Lung microvascular endothelial cell (primary cell): ENCODE measurements at regions not wholly inside any gene's neighbourhood (a gene's known extent, or its start where the extent isn't known, plus 50 kb on each side); places are given as distances from the start of the nearest gene placed in this dataset.
"Not testable (repeated sequence)": the region's sequence is repeated elsewhere in the genome, so short reads cannot be mapped to it uniquely, and the experiment has no call there.

Source experiments
- DNase-seq, 2 donors: peaks; one replicate each; pipeline versions ENCODE4 v3.0.0 to v3.0.0-alpha.2; 2010; ENCODE audit warnings: low read depth in 2 of 2

DNA sequence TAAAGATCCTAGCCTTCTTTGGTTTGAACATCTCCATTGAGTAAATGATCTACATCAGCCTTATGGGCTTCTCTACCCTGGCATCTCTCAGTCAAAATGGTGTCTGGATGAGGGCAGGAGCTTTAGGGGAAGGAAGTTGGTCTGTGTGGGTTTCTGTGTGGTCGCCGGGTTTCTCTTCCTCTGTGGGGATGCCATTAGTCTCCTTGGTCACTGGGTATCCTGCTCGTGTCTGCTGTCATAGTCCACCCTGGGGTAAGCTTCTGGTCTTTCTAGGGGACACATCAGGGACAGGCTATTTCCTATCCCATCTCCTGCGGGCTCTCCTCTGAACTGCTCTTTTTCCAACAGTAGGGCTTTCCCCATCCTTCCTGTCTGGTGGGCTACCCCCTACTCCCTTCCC is 150.3 kb upstream of the NPY start:
- no peak for DNase-seq

DNA sequence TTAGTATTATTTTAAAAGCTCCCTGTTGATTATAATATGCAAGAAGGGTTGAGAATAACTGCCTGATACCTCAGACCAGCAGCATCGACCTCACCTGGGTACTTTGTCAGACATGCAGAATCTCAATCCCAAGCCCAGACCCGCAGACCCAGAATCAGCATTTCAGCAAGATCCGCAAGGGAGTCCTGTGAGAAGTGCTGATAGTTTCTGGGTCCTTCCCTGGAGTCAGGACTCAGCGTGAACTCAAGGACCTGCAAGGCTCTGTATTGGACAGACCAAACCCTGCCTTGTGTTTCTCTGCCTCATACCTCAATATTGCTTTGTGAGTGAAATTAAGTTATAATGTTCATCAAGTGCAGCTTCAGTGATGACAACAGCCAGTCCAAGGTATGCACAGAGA is 149.5 kb upstream of the NPY start:
- no peak for DNase-seq

DNA sequence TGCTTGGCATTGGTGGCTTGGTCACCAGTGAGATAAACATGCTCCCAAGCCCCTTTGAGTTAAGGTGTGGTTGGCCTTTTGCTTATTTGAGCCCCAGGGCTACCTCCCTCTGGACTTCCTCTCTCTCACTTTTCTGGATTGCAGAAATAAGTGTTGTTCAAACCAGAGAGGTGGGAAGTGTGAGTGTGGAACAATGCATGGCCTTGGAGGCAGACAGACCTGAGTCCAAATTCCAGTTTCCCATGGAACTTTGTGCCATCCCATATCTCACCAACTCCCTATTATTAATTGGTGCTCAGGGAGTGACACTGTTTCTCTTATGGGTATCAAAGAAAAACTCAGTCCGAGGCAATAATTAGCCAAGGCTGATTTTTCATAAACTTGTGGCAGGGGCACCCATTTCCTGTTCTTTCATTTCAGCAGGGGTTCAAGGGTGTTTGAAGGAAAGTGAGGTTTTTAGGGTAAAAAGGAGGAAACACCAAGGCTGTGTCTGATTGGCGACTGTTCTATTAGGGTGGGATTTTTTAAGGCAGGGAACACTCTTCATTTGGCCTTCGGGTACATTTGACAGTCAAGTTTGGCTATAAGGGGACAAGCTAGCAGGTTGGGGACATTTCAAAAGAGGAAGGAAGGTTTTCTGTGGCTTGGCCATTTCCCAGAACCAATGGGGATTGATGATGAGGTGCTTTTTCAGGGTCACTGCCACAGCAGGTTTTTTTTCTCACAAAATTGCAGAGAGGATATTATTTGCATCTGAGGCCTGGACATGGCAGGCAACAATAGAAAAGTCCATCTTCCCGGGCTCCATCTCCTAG is 148.8 kb upstream of the NPY start:
- DNase-seq, result no peak

DNA sequence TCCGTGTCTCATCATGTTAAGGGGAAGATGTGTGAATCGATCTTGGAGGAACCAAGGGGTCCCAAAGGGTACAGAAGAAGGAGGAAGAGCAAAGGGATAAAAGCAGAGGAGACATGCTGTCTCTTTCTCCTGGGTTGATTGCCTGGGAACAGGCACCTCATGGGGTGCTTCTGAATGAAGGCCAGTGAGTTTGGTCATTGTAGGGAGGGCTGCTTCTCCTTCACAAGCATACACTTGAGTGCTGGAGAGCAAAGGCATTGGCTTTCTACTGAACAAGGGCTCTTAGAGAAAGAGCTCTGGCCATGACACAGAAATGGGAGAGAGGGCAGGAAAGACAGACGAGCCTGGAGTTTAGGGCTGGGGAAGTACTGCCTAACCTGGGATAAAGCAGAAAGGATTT is 146.7 kb upstream of the NPY start:
- no peak for DNase-seq

DNA sequence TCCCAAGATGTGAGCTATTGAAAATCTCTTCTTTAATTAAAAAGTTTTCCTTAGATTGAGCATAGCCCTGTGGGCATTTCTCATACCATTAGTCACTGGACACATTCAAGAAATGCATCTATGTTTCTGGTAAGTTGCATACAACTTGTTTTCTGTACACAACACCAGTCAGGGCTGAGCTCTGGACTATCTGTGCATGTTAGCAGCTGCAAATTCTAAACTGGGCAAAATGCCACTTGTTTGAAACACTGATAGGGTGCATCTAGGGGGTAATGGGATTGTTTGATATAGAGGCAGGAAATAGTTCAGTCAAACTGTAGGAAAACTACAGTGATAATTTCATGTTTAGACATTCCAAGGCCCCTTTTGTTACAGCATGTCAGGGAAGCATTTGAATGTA is 145.6 kb upstream of the NPY start:
- no peak for DNase-seq

DNA sequence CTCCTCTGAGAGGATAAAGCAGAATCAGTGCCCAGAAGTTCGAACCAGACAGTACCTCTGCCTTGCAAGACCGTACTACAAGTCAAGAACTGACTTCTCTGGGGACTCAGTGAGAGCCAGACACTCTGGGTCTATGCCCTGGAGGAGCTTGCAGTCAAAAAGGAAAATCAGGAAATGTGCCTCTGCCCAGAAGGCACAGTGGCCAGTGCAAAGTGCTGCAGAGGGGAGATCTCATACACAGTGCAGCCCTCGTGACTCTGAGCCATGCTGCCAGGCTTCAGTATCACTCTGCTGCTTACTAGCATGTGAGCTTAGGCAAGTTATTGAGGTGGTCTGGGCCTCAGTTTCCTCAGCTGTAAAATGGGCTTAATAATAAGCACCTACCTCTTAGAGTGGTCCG is 144.0 kb upstream of the NPY start:
- no peak for DNase-seq

DNA sequence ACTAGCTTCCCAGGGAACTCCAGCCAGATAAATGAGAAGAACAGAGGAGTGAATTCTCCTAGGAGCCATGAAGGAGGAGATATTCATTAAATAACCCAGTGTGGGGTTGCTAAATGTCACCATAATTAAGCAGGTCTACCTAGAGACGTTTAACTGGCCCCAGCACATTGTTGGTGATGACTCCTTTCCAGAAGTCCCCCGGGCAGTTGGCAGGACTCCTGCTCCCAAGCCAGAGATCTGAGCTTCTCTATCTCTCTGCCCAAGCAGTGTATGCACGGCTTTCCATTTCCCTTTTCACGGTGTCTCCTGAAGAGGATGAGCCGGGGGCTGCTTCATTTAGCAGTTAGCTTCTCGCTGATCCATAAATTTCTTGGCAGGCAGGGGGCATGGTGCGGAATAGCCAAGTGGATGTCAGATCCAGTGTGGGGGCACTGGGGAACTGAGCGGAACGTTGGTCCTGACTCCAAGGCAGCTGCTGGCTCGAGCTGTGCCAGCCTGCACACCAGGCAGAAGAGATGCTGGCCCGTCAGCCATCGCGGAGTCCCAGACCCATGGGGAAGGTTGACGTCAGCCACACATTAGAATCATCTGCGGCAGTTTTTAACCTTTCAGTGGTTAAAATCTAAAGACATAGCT is 142.0 kb upstream of the NPY start:
- DNase-seq, result no peak

DNA sequence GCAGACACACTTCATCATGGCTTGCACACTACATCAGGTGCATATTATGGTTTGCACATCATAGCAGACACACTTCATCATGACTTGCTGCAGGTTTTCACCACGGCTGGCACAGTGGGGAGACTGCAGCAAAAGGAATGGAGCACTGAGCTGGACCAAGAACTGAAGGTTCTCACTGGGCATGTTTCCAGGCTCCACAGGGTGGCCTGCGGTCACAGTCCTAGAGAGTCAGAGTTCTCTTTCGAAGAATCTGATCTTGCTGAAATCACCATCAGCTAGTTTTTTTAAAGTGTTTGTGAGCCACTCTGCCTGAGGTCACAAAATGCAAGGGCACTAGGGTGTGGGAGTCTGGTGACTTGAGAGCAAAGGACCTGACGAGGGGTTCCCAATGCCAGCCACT is 140.4 kb upstream of the NPY start:
- DNase-seq, result no peak

DNA sequence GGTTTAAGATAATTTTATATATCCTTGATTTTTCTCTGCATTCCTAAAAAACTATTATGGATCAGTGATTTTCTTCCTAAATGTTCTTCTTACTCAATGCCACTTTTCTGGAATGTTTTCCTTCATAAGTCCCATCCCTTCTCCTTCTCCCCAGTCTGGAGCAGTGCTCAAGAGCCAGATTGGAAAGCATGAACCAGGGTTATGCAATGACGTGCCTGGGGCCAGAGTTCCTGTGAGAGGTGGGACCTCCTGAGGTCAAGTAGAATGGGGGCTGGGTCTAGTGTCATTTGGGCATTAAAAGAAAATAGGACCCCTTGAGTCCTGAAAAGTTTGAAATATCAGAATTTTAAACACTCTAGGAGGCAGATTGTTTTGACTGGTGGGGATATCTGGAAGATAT is 132.0 kb upstream of the NPY start:
- no peak for DNase-seq

DNA sequence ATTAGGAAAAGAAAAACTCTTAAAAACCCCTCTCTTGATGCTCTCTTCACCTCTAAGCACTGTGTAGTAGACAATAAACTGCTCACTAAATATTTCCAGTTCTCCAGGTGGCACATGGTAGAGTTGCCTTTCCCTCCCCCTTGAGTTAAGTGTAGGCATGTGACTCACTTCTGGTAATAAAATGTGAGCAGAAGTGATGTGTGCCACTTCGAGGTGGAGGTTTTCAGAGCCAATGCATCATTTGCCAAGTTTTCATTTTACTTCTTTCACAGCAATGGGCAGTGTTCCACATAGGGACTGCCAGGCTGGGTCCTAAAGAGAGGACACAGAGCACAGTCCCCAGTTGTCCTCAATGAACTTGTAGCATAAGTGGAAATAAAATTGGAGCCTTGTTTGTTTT is 131.6 kb upstream of the NPY start:
- no peak for DNase-seq

DNA sequence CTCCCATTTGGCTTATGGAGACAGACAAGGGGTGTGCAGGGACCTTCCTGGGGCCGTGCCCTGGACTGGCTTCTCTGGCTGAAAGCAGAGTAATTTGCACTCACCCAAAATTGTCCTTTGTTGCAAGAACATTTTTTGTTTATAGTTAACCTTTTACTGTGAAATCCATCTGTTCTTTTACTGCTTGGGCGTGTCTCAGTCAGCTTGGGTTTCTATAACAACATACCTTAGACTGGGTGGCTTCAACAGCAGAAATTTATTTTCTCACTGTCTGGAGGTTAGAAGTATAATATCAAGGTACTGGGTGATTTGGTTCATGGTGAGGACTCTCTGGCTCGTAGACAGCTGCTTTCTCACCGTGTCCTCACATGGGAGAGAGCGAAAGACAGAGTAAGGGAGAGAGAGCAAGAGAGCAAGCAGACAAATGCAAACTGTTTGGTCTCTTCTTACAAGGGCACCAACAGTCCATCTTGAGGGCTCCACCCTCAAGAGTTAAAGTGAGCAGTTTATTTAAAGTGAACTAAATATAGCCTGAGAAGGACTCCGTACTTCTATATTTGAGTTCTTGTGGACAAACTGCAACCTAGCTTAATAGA is 131.0 kb upstream of the NPY start:
- DNase-seq, result no peak

DNA sequence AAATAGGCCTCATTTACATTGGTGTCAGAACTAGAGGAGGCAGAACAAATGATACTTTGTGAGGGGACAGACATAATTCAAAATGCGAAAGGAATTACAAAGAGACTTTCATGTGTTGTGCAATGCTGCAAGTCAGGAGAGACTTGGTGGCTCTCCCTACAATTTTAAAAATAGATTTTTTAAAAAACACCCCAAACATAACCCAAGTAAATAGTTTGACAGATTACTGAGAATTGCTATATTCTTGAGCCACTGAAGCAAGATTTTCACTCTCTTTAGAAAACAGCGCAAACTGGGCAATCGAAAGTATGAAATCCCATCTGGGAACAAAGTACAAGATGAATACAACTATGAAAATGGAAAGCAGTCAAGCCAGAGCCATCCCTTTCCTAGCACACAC is 126.3 kb upstream of the NPY start:
- DNase-seq, result no peak

DNA sequence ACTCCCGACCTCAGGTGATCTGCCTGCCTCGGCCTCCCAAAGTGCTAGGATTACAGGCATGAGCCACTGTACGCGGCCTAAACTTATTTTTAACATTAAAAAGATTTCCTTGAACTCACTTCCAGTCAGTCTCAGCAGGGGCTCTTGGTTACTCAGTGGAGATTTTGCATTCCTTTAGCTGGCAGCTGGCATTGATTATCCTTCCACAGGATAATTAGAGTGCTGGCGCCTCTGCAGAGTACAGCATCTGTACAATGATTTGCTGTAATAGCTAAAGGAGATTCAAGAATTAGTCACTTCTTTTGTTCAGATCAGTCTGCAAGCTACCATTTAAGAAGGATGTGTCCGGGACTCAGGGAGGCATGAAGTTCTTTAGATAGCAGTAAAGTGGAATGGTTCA is 125.0 kb upstream of the NPY start:
- DNase-seq, result no peak

DNA sequence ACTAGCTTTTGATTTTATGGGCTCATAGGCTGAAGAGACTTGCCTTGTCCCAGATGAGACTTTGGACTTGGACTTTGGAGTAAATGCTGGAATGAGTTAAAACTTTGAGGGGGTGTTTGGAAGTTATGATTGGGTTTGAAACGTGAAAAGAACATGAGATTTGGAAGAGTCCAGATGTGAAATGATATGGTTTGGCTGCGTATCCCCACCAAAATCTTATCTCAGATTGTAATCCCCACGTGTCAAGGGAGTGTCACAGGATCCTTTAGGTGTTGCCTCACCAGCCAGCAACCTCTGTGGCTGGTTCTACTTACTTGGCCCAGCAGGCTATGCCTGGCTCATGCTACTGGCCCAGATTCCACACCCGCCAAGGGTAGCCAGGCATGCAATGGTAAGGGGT is 119.6 kb upstream of the NPY start:
- no peak for DNase-seq

DNA sequence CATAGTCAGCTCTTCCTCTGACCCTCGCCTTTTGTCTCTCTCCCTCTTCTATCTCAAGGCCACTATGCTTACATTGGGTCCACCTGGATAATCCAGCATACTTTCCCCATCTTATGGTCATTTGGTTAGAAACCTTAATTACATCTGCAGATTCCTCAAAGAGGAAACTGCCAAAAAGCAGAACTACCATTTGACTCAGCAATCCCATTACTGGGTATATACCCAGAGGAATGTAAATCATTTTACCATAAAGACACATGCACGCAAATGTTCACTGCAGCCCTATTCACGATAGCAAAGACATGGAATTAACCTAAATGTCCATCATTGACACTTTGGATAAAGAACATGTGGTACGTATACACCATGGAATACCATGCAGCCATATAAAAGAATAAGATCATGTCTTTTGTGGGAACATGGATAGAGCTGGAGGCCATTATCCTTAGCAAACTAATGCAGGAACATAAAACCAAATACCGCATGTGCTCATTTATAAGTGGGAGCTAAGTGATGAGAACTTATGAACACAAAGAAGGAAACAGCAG is 114.8 kb upstream of the NPY start:
- no peak for DNase-seq

DNA sequence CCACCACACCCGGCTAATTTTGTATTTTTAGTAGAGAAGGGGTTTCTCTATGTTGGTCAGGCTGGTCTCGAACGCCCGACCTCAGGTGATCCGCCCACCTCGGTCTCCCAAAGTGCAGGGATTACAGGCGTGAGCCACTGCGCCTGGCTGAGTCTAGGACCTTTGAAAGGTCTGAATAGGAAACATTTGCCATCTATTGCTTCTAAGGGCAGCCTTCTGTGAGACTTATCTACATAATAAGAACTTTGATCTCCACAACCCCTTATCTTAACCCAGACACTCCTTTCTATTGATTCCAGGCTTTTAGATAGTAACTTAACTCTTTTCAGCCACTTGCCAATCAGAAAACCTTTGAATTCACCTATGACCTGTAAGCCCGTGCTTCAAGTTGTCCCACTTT is 112.0 kb upstream of the NPY start:
- not testable (repeated sequence) for DNase-seq

DNA sequence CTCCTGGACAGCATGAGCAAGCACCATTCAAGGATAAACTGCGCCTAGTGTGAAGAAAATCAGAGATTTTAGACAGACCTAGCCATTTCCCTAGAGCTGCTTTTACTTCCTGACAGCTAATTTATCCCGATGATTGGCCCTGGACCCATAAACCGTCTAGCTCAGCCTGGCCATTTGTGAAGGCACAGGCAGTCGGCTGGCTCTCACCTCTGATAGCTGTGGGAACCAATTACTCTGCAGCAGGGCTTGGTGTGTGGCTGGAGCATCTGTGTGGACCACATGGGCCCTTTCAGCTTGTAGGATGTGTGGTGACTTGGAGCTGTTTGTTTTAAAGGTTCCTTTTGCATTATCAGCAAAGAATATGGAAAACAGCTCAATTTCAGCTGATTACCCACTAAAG is 111.1 kb upstream of the NPY start:
- DNase-seq, result no peak

DNA sequence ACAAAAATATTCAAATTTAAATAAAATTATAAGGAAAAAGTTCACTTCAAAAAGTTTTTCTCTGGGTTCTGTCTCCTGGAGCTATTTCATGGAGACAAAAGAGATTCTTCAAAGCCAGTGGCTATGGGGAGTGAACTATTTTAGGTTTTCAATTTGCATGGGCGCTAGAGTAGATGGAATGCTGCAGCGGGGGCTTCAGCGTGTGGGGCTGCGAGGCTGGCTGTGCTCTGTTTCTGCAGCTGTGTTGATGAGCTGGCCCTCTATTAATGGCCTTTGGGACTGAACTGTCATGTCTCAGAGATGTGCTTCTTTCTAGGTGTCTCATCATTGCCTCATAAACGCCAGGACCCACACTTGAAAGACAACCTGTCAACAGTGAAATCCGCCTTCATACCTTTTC is 108.4 kb upstream of the NPY start:
- DNase-seq, result no peak

DNA sequence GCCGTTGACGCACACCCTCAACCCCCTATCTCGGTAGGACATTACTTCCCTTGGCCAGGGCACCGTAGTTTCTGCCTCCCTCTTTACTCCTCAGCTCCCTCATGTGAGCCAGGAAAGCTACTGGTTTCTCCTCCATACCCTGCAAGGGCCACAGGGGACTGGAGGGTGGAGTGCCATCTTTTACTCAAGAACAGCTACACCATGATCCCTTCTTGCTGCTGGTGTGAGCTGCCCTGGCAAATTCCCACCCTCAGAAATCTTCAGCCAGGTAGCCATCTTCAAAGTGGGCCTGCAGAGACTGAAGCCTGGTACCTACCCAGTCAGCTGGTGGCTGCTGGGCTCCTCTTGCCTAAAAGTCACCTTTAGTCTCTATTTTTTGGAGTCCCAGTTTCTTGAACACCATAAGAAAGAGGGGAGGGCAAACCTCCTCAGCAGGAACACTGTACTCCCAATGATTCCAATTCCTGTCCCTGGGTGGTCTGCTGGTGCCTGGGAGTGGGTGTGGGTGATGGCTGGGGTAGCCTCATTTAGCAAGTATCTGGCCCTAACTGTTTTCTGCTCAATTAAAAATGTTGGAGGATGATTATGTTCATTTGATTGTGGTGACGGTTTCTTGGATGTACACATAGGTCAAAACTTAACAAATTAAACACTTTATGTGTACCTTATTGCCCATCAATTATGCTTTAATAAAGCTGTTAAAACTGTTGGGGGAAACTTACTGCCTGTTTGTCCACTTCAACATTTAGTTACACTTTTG is 105.0 kb upstream of the NPY start:
- DNase-seq, result no peak

DNA sequence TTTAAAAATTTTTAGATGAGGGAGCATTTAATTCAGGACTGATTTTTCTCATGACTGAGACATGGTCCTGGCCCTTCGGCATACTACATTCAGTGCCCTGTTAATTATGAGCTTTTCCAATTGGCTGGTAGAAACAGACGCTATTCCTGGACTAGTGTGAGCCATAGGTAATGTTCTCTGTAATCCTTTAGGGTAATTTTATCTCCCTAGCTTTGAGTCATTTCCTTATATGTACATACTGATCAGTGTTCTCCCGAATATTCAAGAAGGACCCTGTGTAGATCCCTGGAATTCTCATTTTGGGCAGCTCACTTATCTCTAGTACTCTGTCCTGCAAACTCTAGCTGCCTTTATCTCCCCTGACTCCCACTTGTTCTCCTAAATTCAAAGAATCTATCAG is 92.6 kb upstream of the NPY start:
- DNase-seq, result no peak

DNA sequence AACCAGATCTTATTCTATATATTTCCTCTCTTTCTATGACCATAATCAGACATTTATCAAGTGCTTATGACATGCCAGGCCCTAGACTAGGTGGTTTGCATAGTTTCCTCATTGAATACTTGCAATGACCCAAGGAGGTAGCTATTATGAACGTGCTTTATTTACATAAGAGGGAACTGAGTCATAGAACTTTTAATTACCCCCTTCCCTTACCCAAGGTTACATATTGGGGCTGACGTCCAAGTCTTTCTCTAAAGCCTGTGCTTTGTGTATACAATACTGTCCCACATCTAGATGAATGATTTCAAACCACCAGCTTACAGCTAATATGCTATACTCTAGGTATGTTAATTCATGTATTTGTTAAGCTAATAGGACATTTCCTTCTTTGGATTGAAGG is 91.9 kb upstream of the NPY start:
- no peak for DNase-seq

DNA sequence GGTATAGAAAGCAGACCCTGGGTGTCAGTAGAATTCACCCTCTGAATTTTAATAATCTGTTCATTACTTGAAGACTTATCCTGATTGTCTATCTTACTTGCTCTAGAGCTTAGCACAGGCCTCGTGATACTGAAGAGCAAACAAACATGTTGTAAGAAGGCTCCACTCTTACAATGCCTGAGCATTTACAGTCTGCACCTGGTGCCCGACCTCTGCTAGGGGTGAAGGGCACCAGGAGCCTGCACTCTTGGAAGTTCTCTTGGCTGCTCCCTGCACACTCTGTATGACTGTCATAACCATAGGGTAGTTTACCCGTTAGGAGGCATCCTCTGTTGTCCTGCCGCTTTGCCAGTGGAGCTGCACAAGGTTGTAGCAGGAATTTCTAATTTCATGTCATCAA is 91.3 kb upstream of the NPY start:
- DNase-seq, result no peak
